GM23338 (cell line): ENCODE measurements at regions not wholly inside any gene's neighbourhood (a gene's known extent, or its start where the extent isn't known, plus 50 kb on each side); places are given as distances from the start of the nearest gene placed in this dataset.
A peak's percentile ranks its signal among the peaks of the same experiment; 100 is the strongest.

ENCODE experiments used
- ATAC-seq: fragments of 200-7000 bp; cut with Tn5 transposase; 3 replicates; pipeline ENCODE4 v1.9.1; 2020
- DNase-seq: peaks from one replicate; pipeline ENCODE4 v3.0.0-alpha.2; 2015; ENCODE audit warnings: low spot score
- H2AFZ ChIP-seq: fragments of 200-600 bp; sonication (generic); 2 replicates; pipeline ENCODE4 v1.8.0; 2016; ENCODE audit warnings: antibody characterized with exemption, mild to moderate bottlenecking, moderate library complexity
- H3F3A ChIP-seq: fragments of 200-600 bp; sonication (generic); replicated peaks from 2 replicates; pipeline ENCODE4 v1.8.0; 2017; ENCODE audit warnings: antibody characterized with exemption, mixed run types, low read depth
- H3K27ac ChIP-seq: fragments of 200-600 bp; sonication (generic); 2 replicates; pipeline ENCODE4 v1.6.1; 2016; ENCODE audit warnings: low read depth
- H3K27me3 ChIP-seq: fragments of 200-600 bp; sonication (generic); 2 replicates; pipeline ENCODE4 v1.8.0; 2016; ENCODE audit warnings: mild to moderate bottlenecking, mixed run types, moderate library complexity; ENCODE audit not compliant: insufficient read depth
- H3K36me3 ChIP-seq: fragments of 200-600 bp; sonication (generic); 2 replicates; pipeline ENCODE4 v1.8.0; 2016; ENCODE audit warnings: mild to moderate bottlenecking; ENCODE audit not compliant: insufficient read depth
- H3K4me1 ChIP-seq: fragments of 200-600 bp; sonication (generic); 2 replicates; pipeline ENCODE4 v1.8.0; 2016; ENCODE audit warnings: mild to moderate bottlenecking, moderate library complexity; ENCODE audit not compliant: insufficient read depth
- H3K4me2 ChIP-seq: fragments of 200-600 bp; sonication (generic); 2 replicates; pipeline ENCODE4 v1.7.1; 2017; ENCODE audit warnings: mixed run types
- H3K4me3 ChIP-seq: fragments of 200-600 bp; sonication (generic); 2 replicates; pipeline ENCODE4 v1.6.1; 2016; ENCODE audit warnings: mixed run types
- H3K79me2 ChIP-seq: fragments of 200-600 bp; sonication (generic); replicated peaks from 2 replicates; pipeline ENCODE4 v1.8.0; 2017; ENCODE audit warnings: mild to moderate bottlenecking; ENCODE audit not compliant: insufficient read depth
- H3K9me2 ChIP-seq: fragments of 200-600 bp; sonication (generic); 2 replicates; pipeline ENCODE4 v1.8.0; 2017; ENCODE audit not compliant: insufficient read depth
- H4K20me1 ChIP-seq: fragments of 200-600 bp; sonication (generic); replicated peaks from 2 replicates; pipeline ENCODE4 v1.8.0; 2017; ENCODE audit warnings: mild to moderate bottlenecking; ENCODE audit not compliant: insufficient read depth
- H3K27ac Mint-ChIP-seq: 2 replicates; pipeline ENCODE4 v1.8.0; 2020; ENCODE audit warnings: inconsistent platforms, mild to moderate bottlenecking, moderate library complexity, mixed read lengths
- H3K27me3 Mint-ChIP-seq: 3 replicates; pipeline ENCODE4 v1.8.0; 2022; ENCODE audit warnings: low read depth, mild to moderate bottlenecking, moderate library complexity, mixed read lengths, inconsistent platforms; ENCODE audit not compliant: insufficient read depth, poor library complexity
- H3K36me3 Mint-ChIP-seq: 3 replicates; pipeline ENCODE4 v1.8.0; 2021; ENCODE audit warnings: low read depth, mild to moderate bottlenecking, inconsistent platforms, moderate library complexity, mixed read lengths
- H3K4me1 Mint-ChIP-seq: 3 replicates; pipeline ENCODE4 v1.8.0; 2020; ENCODE audit warnings: mild to moderate bottlenecking, inconsistent platforms, mixed read lengths
- H3K4me3 Mint-ChIP-seq: 3 replicates; pipeline ENCODE4 v1.8.0; 2021; ENCODE audit warnings: moderate library complexity, mild to moderate bottlenecking, inconsistent platforms, mixed read lengths
- H3K9me3 Mint-ChIP-seq: 3 replicates; pipeline ENCODE4 v1.8.0; 2020; ENCODE audit warnings: moderate library complexity, mild to moderate bottlenecking, inconsistent platforms, mixed read lengths
- CREB1 ChIP-seq: fragments of 250-450 bp; sonication (Bioruptor Pico); IDR thresholded peaks from 2 replicates; pipeline ENCODE4 v1.5.0; 2020; ENCODE audit warnings: low read depth, mild to moderate bottlenecking, moderate library complexity
- CTCF ChIP-seq, 2 experiments: fragments of 200-600 bp in 1 of 2; sonication (generic) in 1 of 2; conservative IDR thresholded peaks; 2 replicates each; pipeline versions ENCODE4 v1.5.1 to v1.6.1; 2016 to 2017; ENCODE audit warnings: antibody characterized with exemption in 2 of 2, low read depth in 2 of 2, mild to moderate bottlenecking in 2 of 2, moderate library complexity in 1 of 2
- EZH2 ChIP-seq: fragments of 200-600 bp; sonication (generic); IDR thresholded peaks from one replicate; pipeline ENCODE4 v1.8.0; 2017; ENCODE audit warnings: antibody characterized with exemption, mild to moderate bottlenecking, low read depth; ENCODE audit not compliant: unreplicated experiment
- EZH2phosphoT487 ChIP-seq: fragments of 200-600 bp; sonication (generic); IDR thresholded peaks from one replicate; pipeline ENCODE4 v1.8.1; 2018; ENCODE audit warnings: antibody characterized with exemption; ENCODE audit not compliant: unreplicated experiment
- JUNB ChIP-seq: IDR thresholded peaks from one replicate; pipeline ENCODE4 v1.6.1; 2016; ENCODE audit warnings: antibody characterized with exemption; ENCODE audit not compliant: unreplicated experiment
- NANOG ChIP-seq: IDR thresholded peaks from 2 replicates; pipeline ENCODE4 v1.6.1; 2016; ENCODE audit warnings: antibody characterized with exemption, borderline replicate concordance
- POLR2AphosphoS5 ChIP-seq: IDR thresholded peaks from 2 replicates; pipeline ENCODE4 v1.6.1; 2016; ENCODE audit warnings: antibody characterized with exemption, low read depth
- REST ChIP-seq: IDR thresholded peaks from one replicate; pipeline ENCODE4 v1.6.1; 2018; ENCODE audit warnings: antibody characterized with exemption; ENCODE audit not compliant: unreplicated experiment
- STAT1 ChIP-seq: IDR thresholded peaks from one replicate; pipeline ENCODE4 v1.6.1; 2016; ENCODE audit warnings: antibody characterized with exemption; ENCODE audit not compliant: unreplicated experiment
- ZNF331 ChIP-seq: fragments of 250-450 bp; sonication (Bioruptor Pico); IDR thresholded peaks from 2 replicates; pipeline ENCODE4 v1.5.0; 2020; ENCODE audit warnings: low read depth, mild to moderate bottlenecking, moderate library complexity
- ZNF462 ChIP-seq: fragments of 250-450 bp; sonication (Bioruptor Pico); IDR thresholded peaks from 2 replicates; pipeline ENCODE4 v1.5.0; 2020; ENCODE audit warnings: mild to moderate bottlenecking, moderate library complexity

- no peaks in the 10 kb centered on the region for H3K36me3 Mint-ChIP-seq
- H3F3A ChIP-seq = no peaks in the 10 kb centered on the region
- H3K4me3 Mint-ChIP-seq = no peak overlapping the region
- H2AFZ ChIP-seq = peak overlapping the region; percentile 47; the same call in 1 of the 2 replicates
- H3K27ac Mint-ChIP-seq = no peak overlapping the region
- no peaks in the 10 kb centered on the region for H3K79me2 ChIP-seq
- no peaks in the 10 kb centered on the region for H3K36me3 ChIP-seq
- DNase-seq (no peak), ATAC-seq (no peak)
- no peaks in the 10 kb centered on the region for H3K4me1 ChIP-seq
- H3K4me1 Mint-ChIP-seq = no peaks in the 10 kb centered on the region; the same call in 2 of the 3 replicates
- H3K4me3 ChIP-seq = no peak overlapping the region
- TF ChIP-seq EZH2phosphoT487 = no peak
- no peak for TF ChIP-seq EZH2
- no peak for TF ChIP-seq ZNF462 (CRISPR knock-in tag)
- no peak for TF ChIP-seq POLR2AphosphoS5
- TF ChIP-seq CREB1 (CRISPR knock-in tag) = no peak
- no peak for TF ChIP-seq CTCF (conservative IDR thresholded peaks at IDR 0.05; ENCODE audit: low read depth in 2 of 2)
- TF ChIP-seq REST = no peak
- no peak for TF ChIP-seq STAT1
- no peak for TF ChIP-seq JUNB
- no peak for TF ChIP-seq NANOG
- no peak for TF ChIP-seq ZNF331 (CRISPR knock-in tag)
- H3K27me3 ChIP-seq = no peaks in the 10 kb centered on the region
- H4K20me1 ChIP-seq = no peaks in the 10 kb centered on the region
- no peaks in the 10 kb centered on the region for H3K27me3 Mint-ChIP-seq
- no peak overlapping the region for H3K27ac ChIP-seq
- no peaks in the 10 kb centered on the region for H3K9me3 Mint-ChIP-seq
- peaks cover 5% of the 10 kb centered on the region; the same call in 1 of the 2 replicates for H3K9me2 ChIP-seq
- H3K4me2 ChIP-seq = no peak overlapping the region
These were observed 84.7 kb upstream of the THBS1 start for GRCh38 chr15:39495871-39496840.
